ENCODE measurements at regions not wholly inside any gene's neighbourhood (a gene's known extent, or its start where the extent isn't known, plus 50 kb on each side); places are given as distances from the start of the nearest gene placed in this dataset.
"Not testable (repeated sequence)": the region's sequence is repeated elsewhere in the genome, so short reads cannot be mapped to it uniquely, and the experiment has no call there.

DNA sequence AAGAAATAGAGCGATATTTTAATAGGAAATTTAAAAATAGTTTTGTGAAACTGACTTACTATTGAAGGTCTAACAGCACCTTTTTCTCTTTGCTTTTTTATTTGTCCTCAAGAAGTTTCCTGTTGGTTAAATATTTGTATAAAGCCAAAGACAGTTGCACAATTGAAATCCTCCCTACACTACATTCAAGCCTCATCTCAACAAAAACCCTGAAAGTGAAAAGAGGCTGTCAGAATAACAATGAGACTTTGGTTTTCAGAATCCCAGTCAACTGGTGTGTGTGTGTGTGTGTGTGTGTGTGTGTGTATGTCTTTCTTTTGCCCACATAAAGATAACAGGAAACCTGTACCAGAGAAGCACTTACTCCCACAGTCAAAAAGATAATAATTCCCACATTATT lies 313.6 kb upstream of the FRG1 start:
- TF ChIP-seq, protein P1, sequence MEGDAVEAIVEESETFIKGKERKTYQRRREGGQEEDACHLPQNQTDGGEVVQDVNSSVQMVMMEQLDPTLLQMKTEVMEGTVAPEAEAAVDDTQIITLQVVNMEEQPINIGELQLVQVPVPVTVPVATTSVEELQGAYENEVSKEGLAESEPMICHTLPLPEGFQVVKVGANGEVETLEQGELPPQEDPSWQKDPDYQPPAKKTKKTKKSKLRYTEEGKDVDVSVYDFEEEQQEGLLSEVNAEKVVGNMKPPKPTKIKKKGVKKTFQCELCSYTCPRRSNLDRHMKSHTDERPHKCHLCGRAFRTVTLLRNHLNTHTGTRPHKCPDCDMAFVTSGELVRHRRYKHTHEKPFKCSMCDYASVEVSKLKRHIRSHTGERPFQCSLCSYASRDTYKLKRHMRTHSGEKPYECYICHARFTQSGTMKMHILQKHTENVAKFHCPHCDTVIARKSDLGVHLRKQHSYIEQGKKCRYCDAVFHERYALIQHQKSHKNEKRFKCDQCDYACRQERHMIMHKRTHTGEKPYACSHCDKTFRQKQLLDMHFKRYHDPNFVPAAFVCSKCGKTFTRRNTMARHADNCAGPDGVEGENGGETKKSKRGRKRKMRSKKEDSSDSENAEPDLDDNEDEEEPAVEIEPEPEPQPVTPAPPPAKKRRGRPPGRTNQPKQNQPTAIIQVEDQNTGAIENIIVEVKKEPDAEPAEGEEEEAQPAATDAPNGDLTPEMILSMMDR (IDR thresholded peaks at IDR 0.05; ENCODE audit: low read depth, low read length), result not testable (repeated sequence)
- not testable (repeated sequence) for TF ChIP-seq EZH2phosphoT487 (IDR thresholded peaks at IDR 0.05; ENCODE audit: low read depth)
